GM19043 (cell line): ENCODE measurements at regions not wholly inside any gene's neighbourhood (a gene's known extent, or its start where the extent isn't known, plus 50 kb on each side); places are given as distances from the start of the nearest gene placed in this dataset.

Source experiments
- ATAC-seq: cut with Tn5 transposase; IDR thresholded peaks from one replicate; pipeline ENCODE4 v1.9.1; 2021; ENCODE audit warnings: low read depth; ENCODE audit not compliant: unreplicated experiment

DNA sequence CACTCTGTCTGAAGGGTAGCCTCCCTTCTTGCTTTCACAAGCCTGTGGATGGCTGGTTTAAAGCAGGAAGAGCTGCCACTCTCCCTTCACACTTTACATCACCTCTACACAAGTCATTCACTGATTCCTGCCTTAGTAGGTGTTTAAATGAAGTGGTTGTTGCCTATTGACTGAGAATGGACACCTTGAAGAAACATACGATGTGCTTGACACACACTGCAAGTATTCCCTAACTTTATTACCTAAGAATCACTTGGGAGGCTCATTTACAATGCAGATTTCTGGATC, 230.5 kb downstream of the PIK3R1 start:
- no peak for ATAC-seq

DNA sequence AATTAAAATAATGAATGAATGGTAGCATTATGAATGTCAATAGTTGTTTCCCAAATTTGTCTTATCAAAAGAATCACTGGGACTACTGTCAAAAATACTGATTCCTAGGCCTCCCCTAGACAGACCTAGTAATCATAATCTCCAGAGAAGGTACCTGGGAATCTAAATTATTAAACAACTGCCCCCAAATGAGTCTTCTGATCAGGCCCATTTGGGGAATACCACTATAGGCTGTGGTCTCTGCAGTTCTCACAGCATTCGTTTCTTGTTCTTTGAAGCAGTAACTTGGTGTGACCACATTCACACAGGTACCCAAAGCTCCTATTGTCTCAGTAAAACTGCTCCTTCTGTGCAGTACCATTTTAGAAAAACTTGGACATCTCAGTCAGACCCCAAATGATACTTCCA, 230.9 kb downstream of the PIK3R1 start:
- ATAC-seq: peak; percentile 70

- no peak for ATAC-seq
These were observed 231.8 kb downstream of the PIK3R1 start for GRCh38 chr5:68447136-68447929.

DNA sequence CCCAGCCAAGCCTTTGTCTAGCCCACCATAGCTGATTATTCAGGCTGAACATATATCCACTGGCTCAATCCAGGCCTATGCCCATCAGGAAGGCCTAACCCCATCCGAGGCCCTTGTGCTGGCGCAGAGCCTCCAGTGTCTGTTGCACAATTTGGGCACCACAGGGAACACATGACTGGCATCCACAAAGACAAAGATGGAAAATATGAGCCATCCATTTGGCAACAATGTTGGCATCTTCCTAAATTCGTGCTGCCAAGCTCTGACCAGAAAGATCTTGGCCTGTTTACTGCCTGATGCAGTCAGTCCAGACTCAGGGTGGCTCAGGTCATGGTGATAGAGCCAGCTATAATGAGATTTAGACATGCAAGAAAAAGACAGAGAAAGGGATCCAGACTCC, 233.8 kb downstream of the PIK3R1 start:
- no peak for ATAC-seq

DNA sequence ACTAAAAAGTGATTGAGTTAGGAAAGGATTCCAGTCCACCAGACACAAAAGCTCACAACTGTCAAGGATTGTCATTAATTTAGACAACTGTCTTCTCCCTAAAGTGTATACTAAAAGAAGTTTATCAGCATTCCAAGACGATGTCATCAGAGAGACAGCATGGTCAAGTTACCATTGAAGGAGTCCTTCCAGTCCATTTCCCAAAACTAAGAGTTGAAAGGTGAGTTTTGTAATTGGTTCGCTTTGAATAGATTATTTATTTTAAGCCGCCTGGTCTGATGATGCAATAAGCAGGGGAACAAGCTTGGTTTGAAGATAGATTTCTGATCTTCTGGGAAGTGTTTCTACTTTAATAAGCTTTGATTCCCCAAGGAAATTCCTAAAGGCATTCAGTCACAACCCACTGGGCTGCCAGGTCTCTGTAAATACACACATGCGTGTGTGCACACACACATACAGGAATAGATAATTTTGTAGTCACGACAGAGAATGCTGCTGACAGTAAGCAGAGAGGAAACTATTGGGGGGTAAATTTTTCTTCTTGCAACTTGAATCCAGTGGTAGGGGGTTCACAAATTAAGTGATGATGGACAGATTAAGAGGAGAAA, 234.8 kb downstream of the PIK3R1 start:
- no peak for ATAC-seq

DNA sequence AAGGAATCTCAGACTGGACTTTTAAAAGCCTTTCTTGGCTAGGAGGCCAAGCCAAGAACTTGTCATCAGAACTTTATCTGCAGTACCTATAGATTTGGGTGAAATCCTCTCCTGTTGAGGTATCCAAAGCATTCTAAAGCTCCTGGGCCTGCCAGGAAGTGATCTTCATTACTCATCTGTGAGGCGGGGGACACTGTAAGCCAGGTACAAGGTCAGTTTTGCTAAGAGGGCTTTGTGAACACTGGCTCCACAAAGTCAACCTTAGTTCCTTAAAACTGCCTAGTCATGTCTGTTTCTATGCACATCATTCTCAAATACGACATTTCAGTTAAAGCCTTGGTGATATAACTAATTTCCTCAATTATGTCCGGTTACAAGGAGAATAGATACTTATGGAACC, 236.7 kb downstream of the PIK3R1 start:
- ATAC-seq: no peak

- ATAC-seq: no peak
These were observed 238.6 kb downstream of the PIK3R1 start for GRCh38 chr5:68454172-68454571.

GRCh38 chr5:68454766-68455165, 239.2 kb downstream of the PIK3R1 start:
- ATAC-seq: no peak

- ATAC-seq: no peak
These were observed 239.7 kb downstream of the PIK3R1 start for GRCh38 chr5:68455216-68455615.

DNA sequence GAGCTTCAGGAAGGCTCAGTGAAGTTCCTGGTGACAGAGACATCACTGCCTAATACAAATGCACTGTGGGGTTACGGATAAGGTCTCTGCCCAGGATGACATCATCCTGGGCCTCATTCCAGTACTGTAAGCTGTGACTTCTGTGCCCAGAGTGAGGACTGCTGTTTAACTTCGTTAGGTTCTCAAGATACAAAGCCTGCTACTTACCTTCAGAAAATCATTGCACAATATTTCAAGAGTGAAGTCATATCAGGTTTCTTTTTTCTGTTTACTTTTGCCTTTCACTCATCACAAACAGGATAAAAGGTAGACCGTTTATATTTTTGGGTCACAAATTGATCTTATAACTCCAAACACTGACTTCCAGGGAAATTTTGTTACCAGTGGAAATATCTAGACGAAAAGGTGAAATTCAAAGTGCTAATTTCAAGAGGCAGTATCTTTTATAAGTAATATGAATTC, 241.2 kb downstream of the PIK3R1 start:
- ATAC-seq: no peak

DNA sequence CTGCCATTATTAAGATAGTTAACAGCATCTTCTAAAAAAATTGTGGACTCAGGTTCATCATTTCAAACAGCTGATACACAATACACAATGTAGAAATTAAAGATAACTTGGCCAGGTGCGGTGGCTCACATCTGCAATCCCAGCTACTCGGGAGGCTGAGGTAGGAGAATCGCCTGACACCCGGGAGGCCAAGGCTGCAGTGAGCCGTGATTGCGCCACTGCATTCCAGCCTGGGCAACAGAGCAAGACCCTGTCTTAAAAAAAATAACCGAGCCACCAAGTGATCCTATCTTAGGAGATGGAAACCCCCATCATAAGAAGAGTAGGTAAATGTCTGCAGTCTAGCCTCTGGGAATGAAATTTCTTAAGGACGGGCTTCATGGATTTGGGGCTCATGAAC, 241.7 kb downstream of the PIK3R1 start:
- no peak for ATAC-seq

- no peak for ATAC-seq
These were observed 243.0 kb downstream of the PIK3R1 start for GRCh38 chr5:68458416-68459021.

GRCh38 chr5:68459093-68459809, 243.7 kb downstream of the PIK3R1 start:
- no peak for ATAC-seq

DNA sequence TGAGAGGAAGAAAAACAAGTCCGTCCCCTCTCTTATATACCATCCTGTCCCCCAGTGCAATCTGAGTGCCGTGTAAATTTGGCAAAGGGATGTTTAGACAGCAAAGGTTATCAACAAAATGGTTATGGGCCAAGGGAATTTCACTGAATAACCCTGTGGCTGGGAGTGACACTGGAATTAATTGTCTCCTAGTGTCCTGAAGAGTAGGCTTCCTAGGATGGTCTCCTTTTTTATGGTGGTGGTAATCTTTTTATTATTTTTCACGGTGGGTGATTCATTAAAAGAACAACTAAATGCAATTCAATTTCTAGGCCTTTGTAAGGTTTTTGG, 244.2 kb downstream of the PIK3R1 start:
- no peak for ATAC-seq

- ATAC-seq: peak; percentile 42
These were observed 244.7 kb downstream of the PIK3R1 start for GRCh38 chr5:68460147-68460798.

DNA sequence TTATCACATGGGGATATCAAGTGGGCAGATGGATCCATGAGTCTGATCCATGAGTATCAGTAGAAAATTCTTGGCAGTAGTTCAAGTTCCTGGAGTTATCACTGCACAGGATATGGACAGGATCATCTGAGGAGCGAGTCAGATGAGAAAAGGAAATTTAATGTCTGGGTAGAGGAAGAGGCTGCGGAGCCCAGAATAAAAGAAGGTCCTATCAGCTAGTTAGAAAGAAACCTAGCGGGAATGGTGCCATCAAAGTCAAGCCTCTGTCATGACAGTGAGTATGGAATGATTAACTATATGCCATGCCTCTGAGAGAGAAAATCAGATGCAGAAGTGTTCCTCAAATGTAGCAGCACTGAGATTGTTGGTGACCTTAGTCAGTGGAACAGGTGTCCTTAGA, 248.1 kb downstream of the PIK3R1 start:
- no peak for ATAC-seq

DNA sequence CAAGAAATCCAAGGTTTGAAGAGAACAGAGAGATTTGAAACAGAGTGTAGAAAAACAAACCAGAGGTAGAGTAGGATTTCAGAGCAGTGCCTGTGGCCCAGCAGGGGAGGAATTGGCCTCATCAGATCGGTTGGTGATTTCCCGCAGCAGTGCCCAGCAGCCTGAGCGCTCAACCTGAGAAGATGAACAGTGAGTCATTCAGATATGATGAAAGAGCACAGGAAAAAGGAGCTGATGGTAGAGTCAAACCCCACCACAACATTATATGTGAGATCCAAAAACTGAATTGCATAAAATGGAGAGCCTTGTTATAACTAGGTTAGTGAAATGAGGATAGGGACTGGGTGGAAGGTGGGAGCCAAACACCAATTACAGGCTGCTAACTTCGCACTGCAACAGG, 248.9 kb downstream of the PIK3R1 start:
- ATAC-seq: peak; percentile 52

GRCh38 chr5:68465133-68465532, 249.6 kb downstream of the PIK3R1 start:
- no peak for ATAC-seq

DNA sequence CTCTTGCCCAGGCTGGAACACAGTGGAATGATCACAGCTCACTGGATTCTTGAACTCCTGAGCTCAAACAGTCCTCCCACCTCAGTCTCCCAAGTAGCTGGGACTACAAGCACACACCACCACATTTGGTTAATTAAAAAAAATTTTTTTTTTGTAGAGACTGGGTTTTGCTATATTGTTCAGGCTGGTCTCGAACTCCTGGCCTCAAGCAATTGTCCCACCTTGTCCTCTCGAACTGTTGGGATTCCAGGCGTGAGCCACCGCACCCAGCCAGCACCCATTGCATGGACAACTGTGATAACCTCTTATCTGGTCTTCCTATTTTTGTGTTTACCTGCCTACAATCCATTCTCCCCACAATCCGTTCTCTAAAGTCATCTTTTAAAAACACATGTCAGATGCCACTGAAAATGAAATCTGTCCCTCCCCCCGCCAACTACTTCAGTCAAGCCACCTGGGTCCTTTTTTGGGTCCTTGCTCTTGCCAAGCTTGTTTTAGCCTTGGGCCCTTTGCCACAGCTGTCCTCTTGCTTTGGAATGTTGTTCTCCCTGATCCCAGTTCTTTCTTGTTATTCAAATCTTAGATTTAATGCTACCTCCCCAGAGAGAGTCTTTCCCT, 250.5 kb downstream of the PIK3R1 start:
- ATAC-seq: no peak

GRCh38 chr5:68467208-68467607, 251.7 kb downstream of the PIK3R1 start:
- no peak for ATAC-seq

DNA sequence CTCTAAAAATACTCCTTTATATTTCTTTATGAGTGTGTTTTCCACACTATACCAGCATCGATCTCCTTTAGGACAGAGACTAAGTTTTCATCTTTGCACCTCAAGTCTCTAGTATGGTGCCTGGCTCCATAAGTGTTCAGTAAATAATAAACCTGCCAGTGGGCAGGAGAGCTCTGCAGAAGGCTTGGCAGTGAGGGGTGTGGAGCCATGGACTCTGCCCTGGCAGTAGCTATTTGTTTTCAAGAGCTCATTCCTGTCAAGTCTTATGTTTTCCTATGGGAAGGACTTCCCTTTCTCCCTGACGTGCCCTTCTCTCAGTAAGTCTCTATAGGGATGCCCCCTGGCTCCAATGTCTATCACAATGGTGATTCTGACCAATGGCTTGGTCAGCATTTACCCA, 252.2 kb downstream of the PIK3R1 start:
- no peak for ATAC-seq
